ENCODE measurements at regions not wholly inside any gene's neighbourhood (a gene's known extent, or its start where the extent isn't known, plus 50 kb on each side); places are given as distances from the start of the nearest gene placed in this dataset.

DNA sequence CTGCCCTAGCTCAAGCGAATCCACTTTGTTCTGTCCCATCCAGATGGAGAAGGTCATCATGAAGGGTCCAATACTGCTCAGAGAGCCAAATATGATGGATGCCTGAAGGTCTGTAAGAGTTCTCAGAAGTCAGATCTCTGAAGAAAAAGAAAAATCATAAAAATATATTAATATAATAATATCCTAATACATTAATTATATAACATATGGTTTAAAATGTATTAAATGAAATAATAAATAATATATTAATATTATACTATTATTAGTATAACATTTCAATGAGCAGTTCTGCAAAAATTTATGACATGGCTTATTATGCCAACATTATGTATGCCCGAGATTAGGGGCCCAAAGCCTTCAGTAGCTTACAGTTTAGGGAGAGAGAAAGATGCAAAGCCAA lies 78.2 kb upstream of the GPR12 start:
- no peak for DNase-seq (ENCODE audit: low read depth in 2 of 2)

GRCh38 chr13:26837997-26838396 lies 77.4 kb upstream of the GPR12 start:
- no peak for DNase-seq (ENCODE audit: low read depth in 2 of 2)

DNA sequence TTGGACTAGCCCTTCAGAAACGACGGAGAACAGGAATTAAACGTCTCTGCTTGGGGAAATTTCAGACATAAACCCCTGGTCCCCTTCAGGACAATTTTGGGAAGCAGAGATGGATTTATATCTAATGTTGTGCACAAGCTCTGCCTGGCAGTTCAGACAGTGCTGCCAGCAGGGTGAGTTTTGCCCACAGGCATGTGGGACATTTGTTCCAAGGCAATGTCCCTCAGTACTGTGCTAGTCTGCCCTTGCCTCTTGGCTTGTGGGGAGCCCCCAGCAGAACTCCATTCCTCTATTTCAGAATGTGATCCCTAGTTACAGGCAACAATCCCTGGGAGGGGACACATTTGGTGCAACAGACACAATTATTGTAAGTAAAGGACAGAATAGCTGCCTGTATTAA lies 76.5 kb upstream of the GPR12 start:
- no peak for DNase-seq (ENCODE audit: low read depth in 2 of 2)

DNA sequence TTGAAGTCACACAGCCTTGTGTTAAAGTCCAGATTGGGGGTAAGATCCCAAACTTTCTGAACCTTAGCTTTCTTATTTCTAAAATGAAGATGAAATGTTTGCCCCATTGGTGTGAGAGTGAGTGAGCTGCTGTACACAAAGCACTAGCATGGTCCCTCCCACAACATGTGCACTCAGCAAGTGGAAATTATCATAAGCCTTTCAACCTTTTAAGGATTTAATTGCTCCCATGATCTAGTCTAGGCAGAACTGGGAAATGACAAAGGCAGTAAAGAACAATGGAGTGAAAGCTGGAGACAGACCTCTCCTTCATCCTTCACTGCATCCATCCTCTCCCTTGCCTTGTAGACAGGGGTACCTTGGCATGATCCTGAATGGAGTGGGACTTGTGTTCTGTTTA lies 76.0 kb upstream of the GPR12 start:
- DNase-seq (ENCODE audit: low read depth in 2 of 2), result no peak

- no peak for DNase-seq (ENCODE audit: low read depth in 2 of 2)
These were observed 74.1 kb upstream of the GPR12 start for GRCh38 chr13:26834646-26835045.

DNA sequence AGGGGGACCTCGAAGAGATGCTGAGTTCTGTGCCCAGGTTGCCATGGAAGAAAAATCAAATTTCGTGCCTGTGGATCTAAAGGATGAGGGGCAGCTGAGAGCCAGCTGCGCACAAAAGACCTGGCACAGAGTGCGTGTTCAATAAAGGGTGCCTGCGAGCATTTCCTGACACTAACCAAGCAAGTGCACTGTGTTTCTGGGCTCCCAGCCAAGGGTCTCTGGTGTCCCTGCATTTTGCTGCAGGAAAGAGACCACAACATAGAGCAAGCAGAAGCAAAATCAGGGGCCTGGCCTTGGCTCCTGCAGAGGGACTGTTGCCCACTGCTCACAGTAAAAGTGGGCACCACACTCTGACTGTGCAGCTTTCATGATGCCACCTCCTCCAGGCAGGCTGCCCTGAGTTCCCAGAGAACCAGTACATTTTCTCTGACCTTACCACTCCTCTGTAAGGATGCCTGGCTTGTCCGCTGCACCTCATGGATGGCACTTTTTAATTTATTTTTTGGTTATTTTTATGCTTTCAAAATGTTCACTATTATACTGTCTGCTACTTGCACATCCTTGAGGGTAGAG lies 70.8 kb upstream of the GPR12 start:
- DNase-seq (ENCODE audit: low read depth in 2 of 2), result no peak

DNA sequence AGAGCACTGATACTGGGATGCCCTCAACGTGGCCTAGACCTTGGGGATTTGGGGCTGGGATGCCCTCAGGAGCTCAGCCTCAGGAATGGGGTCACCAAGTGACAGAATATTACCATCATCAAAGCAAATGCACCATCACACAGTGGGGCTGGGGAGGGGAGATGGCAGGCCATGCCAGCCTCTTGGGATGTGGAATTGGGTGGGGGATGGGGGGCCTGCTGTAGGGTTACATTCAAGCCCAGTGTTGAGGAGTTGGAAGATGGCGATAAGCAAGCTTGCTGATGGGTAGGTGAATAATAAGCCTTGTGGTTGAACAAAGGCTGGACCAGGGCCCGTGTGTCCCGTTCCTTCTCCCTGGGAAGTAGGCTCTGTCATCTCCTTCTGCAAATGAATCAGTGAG lies 69.1 kb upstream of the GPR12 start:
- DNase-seq (ENCODE audit: low read depth in 2 of 2), result no peak

- DNase-seq (ENCODE audit: low read depth in 2 of 2), result no peak
These were observed 64.0 kb upstream of the GPR12 start for GRCh38 chr13:26824581-26824980.

- DNase-seq (ENCODE audit: low read depth in 2 of 2), result no peak
These were observed 61.6 kb upstream of the GPR12 start for GRCh38 chr13:26822146-26822545.

- no peak for DNase-seq (ENCODE audit: low read depth in 2 of 2)
These were observed 61.1 kb upstream of the GPR12 start for GRCh38 chr13:26821672-26822071.

DNA sequence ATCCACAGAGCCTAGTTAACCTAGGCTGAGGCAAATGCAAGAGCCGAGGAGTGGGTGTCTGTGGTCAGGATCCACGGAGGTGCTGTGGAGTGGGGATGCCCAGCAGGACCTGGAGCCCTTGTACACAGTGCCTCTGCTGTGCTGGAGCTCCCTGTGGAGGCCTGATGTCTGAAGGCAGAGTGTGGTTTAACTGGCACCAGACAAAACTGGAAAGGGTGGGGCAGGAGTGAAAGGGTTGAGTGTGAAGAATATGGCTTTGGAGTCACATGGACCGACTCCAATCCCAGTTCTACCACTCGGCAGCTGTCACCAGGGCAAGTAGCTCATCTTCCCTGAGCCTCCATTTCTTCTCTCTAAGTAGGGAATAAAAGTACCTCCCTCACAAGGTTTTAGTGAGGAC lies 60.3 kb upstream of the GPR12 start:
- no peak for DNase-seq (ENCODE audit: low read depth in 2 of 2)

GRCh38 chr13:26819046-26819445 lies 58.5 kb upstream of the GPR12 start:
- DNase-seq (ENCODE audit: low read depth in 2 of 2), result no peak

GRCh38 chr13:26816881-26817280 lies 56.3 kb upstream of the GPR12 start:
- DNase-seq (ENCODE audit: low read depth in 2 of 2), result no peak

DNA sequence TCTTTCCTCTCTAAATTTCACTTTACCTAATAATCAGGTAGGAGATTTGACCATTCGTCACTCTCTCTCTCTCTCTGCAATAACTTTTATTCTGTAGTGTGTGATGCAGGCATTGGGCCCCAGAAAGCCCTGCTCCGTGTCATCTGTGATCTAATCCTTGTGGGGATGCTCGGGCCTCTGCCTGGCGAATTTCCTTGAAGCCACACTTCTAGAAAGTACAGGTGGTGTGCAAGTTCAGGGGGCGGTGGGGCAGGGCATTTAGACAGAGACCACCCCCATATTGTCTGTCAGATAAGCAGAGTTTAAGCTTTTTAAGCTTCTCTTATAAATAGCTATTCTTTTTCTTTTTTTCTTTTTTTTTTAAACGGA lies 53.4 kb upstream of the GPR12 start:
- no peak for DNase-seq (ENCODE audit: low read depth in 2 of 2)

DNA sequence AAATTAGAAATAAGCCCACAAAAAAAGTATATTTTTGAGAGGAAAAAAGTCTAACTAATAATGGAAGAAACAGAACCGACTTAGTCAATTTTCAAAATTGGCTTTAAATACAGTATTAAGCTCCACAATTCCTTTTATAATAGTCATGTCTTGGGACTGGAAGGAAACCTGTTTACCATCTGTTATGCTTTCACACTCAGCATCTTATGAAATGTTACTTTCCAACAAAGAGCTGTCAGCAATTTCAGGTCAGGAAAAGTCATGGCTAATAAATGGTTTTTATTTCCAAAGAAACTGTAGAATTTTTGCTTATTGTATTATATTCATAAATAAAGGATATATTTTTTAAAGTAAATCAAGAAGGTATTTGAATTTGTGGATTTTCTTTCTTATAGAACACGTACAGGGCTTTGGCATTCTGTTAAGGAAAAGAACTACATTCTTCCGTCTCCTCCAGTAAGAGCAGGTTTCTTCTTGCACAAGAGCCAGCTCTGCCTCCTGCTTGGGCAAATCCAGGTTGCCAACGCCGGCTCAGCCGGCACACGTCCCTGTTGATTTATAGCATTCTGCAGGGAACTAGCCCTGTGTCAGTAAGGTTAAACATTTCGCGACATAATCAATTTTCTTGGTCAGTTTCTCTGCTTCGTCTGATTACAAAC lies 52.9 kb upstream of the GPR12 start:
- no peak for DNase-seq (ENCODE audit: low read depth in 2 of 2)

GRCh38 chr13:26811581-26811980 lies 51.0 kb upstream of the GPR12 start:
- no peak for DNase-seq (ENCODE audit: low read depth in 2 of 2)
